Breast epithelium (tissue), 4 donors: ENCODE measurements at regions not wholly inside any gene's neighbourhood (a gene's known extent, or its start where the extent isn't known, plus 50 kb on each side); places are given as distances from the start of the nearest gene placed in this dataset.
"Not testable (repeated sequence)": the region's sequence is repeated elsewhere in the genome, so short reads cannot be mapped to it uniquely, and the experiment has no call there.

Experiments
- DNase-seq, 2 donors: peaks; one replicate each; pipeline ENCODE4 v3.0.0-alpha.2; 2019; ENCODE audit warnings: low spot score in 2 of 2
- H3K27ac ChIP-seq, 2 donors: fragments of 200-600 bp; sonication (generic) in 1 of 2; one replicate each; pipeline ENCODE4 v1.5.1; 2016 to 2019; ENCODE audit warnings: mild to moderate bottlenecking in 1 of 2
- H3K27me3 ChIP-seq, 2 donors: fragments of 200-600 bp; sonication (generic) in 1 of 2; one replicate each; pipeline versions ENCODE4 v1.5.1 to v1.6.0; 2017 to 2019; ENCODE audit warnings: control low read depth in 1 of 2, mild to moderate bottlenecking in 1 of 2
- H3K36me3 ChIP-seq: fragments of 200-600 bp; one replicate; pipeline ENCODE4 v1.5.1; 2019
- H3K4me1 ChIP-seq, 2 donors: fragments of 200-600 bp; sonication (generic); one replicate each; pipeline ENCODE4 v1.5.1; 2016 to 2019; ENCODE audit warnings: control low read depth in 1 of 2
- H3K4me3 ChIP-seq, 3 donors: fragments of 200-600 bp; sonication (generic); 1 replicate in 2 of 3; 2 replicates in 1 of 3; pipeline ENCODE4 v1.5.1; 2016 to 2019; ENCODE audit warnings: mild to moderate bottlenecking in 3 of 3, moderate library complexity in 2 of 3
- H3K9me3 ChIP-seq, 2 donors: fragments of 200-600 bp; sonication (generic) in 1 of 2; one replicate each; pipeline ENCODE4 v1.5.1; 2016 to 2019; ENCODE audit warnings: control low read depth in 1 of 2
- CTCF ChIP-seq, 3 donors: fragments of 450-650 bp; IDR thresholded peaks; one replicate each; pipeline ENCODE4 v1.5.1; 2016 to 2017; ENCODE audit warnings: antibody characterized with exemption in 3 of 3, mild to moderate bottlenecking in 3 of 3, moderate library complexity in 3 of 3
- POLR2A ChIP-seq: fragments of 450-650 bp; IDR thresholded peaks from one replicate; pipeline ENCODE4 v1.6.1; 2016; ENCODE audit warnings: antibody characterized with exemption, mild to moderate bottlenecking, moderate library complexity
- POLR2AphosphoS5 ChIP-seq, 3 donors: sonication (generic); formaldehyde crosslinking; IDR thresholded peaks; one replicate each; pipeline ENCODE4 v1.6.1; 2017; ENCODE audit warnings: antibody characterized with exemption in 3 of 3
- intact Hi-C: fragments of 100-400 bp; cut with DNase I; formaldehyde crosslinking; loops from one replicate; pipeline ENCODE4 v1.15.1; 2023; ENCODE audit warnings: low total_unique reads

DNA sequence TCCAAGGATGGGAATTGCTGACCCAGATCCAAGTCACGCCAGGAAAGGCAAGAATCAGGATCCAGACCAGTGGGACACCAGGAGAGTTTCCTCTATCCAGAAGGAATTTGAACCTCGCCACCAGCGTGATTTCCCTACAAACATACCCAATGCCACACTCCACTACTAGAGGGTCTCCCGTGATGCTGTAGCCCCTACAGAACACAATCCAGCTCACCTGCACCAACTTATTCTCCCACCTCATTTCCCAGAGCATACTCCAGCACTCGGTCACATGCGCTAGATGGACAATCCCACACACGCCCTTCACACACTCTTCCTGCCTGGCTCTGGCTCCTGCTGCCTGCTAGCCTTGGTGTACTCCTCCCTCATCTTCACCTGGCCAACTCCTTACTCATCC lies 142.1 kb upstream of the PDE1C start:
- no peaks in the 10 kb centered on the region for H3K27me3 ChIP-seq
- intact Hi-C loops: no loop called here
- no peak overlapping the region for H3K4me3 ChIP-seq
- TF ChIP-seq POLR2A (no peak), CTCF (IDR thresholded peaks at IDR 0.05) (no peak), POLR2AphosphoS5 (IDR thresholded peaks at IDR 0.05) (no peak)
- no peaks in the 10 kb centered on the region for H3K4me1 ChIP-seq
- no peak for DNase-seq
- no peaks in the 10 kb centered on the region for H3K36me3 ChIP-seq
- H3K9me3 ChIP-seq: no peaks in the 10 kb centered on the region
- no peak overlapping the region for H3K27ac ChIP-seq

DNA sequence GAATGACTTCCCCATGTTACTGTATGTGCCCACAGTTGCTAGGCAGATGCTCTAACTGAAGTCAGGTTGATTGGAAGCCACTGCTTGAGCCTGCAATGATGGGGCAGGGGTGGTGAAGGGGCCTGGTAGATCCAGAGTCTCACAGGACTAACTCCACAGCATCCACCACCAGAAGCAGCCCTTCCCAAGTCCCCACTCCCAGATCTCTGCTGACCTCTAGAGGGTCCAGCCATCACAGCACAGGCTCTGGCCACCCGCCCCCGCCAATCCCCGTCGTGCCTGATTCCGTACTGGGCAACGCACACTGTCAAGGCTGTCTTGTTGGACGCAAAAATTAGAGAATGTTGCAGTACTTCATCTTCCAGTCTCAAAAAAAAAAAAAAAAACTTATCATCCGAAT lies 136.8 kb upstream of the PDE1C start:
- H3K4me3 ChIP-seq: no peak overlapping the region
- no peak overlapping the region for H3K27ac ChIP-seq
- intact Hi-C loops: loop anchor here (10.0 kb wide), 1 partner anchor 462 kb away; no protein-coding TSS in a partner anchor
- no peaks in the 10 kb centered on the region for H3K9me3 ChIP-seq
- no peak for TF ChIP-seq POLR2A
- no peak for TF ChIP-seq POLR2AphosphoS5 (IDR thresholded peaks at IDR 0.05)
- TF ChIP-seq CTCF (IDR thresholded peaks at IDR 0.05): no peak
- no peak for DNase-seq
- H3K27me3 ChIP-seq: no peaks in the 10 kb centered on the region
- H3K4me1 ChIP-seq: no peaks in the 10 kb centered on the region
- H3K36me3 ChIP-seq: no peaks in the 10 kb centered on the region

GRCh38 chr7:32206488-32206887 lies 136.3 kb upstream of the PDE1C start:
- Histone ChIP-seq H3K27me3 (no peaks in the 10 kb centered on the region), H3K4me1 (no peaks in the 10 kb centered on the region), H3K4me3 (no peak overlapping the region), H3K27ac (no peak overlapping the region), H3K36me3 (no peaks in the 10 kb centered on the region), H3K9me3 (no peaks in the 10 kb centered on the region)
- intact Hi-C loops: loop anchor here (10.0 kb wide), 1 partner anchor 462 kb away; no protein-coding TSS in a partner anchor
- no peak for DNase-seq
- TF ChIP-seq POLR2A (no peak), POLR2AphosphoS5 (IDR thresholded peaks at IDR 0.05) (no peak), CTCF (IDR thresholded peaks at IDR 0.05) (no peak)

DNA sequence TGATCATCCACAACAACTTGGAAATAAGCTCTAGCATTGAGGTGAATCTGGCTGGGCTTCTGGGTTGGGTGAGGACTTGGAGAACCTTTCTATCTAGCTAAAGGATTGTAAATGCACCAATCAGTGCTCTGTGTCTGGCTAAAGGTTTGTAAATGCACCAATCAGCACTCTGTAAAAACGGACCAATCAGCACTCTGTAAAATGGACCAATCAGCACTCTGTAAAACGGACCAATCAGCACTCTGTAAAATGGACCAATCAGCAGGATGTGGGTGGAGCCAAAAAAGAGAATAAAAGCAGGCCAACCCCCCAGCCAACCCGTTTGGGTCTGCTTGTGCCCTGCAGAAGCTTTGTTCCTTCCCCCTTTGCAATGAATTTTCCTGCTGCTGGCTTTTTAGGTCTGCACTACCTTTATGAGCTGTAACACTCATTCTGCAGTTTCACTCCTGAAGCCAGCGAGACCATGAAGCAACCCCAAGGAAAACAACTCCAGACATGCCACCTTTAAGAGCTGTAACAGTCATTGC lies 135.2 kb upstream of the PDE1C start:
- not testable (repeated sequence) for H3K27me3 ChIP-seq, H3K27ac ChIP-seq, H3K36me3 ChIP-seq, H3K9me3 ChIP-seq, H3K4me1 ChIP-seq, DNase-seq, H3K4me3 ChIP-seq
- intact Hi-C loops: loop anchor here (10.0 kb wide), 1 partner anchor 461 kb away; no protein-coding TSS in a partner anchor

- H3K36me3 ChIP-seq: no peaks in the 10 kb centered on the region
- peak in 1 of 2 donors; percentile 73 for DNase-seq
- intact Hi-C loops: loop anchor here (10.0 kb wide), 1 partner anchor 460 kb away; no protein-coding TSS in a partner anchor
- no peaks in the 10 kb centered on the region for H3K9me3 ChIP-seq
- TF ChIP-seq CTCF (IDR thresholded peaks at IDR 0.05): peak; percentile 69 to 91 (median 74)
- no peak for TF ChIP-seq POLR2A
- peak overlapping the region; percentile 24 to 54 (median 25) for H3K4me3 ChIP-seq
- H3K4me1 ChIP-seq: no peaks in the 10 kb centered on the region
- H3K27ac ChIP-seq: no peak overlapping the region
- no peaks in the 10 kb centered on the region for H3K27me3 ChIP-seq
Measured at GRCh38 chr7:32204361-32205018, 134.3 kb upstream of the PDE1C start.
